ENCODE measurements at regions not wholly inside any gene's neighbourhood (a gene's known extent, or its start where the extent isn't known, plus 50 kb on each side); places are given as distances from the start of the nearest gene placed in this dataset.

DNA sequence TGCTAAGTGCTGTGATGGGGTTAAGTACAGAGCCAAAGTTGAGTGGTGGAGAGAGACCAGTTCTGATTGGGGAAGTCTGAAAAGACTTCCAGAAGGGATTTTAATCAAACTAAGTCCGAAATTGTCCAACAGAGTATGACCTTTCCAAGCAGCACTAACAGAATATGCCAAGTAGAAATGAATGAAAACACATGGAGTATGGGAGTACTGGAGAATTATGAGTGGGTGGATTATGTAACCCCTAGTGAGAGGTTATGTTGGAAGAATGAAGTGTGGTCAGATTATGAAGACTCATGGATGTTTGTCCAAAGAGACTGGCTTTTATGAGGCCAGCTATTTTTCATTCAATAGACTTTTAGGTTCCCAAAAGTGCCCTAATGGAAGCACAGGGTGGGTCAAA, 94.0 kb upstream of the PLEKHA5 start:
- Mint-ChIP-seq H3K9me3 (peaks cover 19 to 21% of the 10 kb centered on the region in 2 donors), H3K4me1 (no peaks in the 10 kb centered on the region), H3K27me3 (no peaks in the 10 kb centered on the region), H3K4me3 (no peak overlapping the region), H3K36me3 (no peaks in the 10 kb centered on the region), H3K27ac (no peak overlapping the region)
- DNase-seq (no peak), ATAC-seq (replicated peaks) (no peak)

DNA sequence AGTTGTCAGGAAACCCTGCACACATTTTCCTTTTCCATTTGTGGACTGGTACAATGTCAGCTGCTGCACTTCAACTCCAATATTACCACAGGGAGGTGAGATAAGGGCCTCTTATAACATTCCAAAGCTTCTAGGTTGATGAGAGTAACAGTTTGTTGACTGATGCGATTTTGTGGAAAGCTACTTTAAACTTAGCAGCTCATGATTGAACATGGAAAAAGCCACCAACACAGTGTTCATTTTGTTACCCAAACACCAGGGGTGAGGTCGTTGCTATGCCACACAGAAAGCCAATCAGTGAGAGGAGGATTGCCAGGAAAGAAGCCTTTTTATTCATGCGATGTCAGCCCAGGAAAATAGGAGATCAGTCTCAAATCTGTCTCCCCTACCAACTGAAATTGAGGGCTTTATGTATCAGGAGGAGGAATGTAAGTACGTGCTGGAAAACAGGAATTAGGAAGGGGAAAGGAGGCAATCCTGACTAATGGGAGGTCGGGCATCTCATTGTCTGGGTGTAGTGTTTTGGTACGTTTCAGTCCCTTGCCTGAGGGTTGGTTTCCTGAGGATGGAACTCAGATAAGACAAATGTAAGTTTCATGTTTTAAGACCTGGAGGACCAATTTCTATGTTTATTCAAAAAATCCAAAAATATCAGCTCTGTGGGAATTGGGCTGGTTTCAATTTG, 92.7 kb upstream of the PLEKHA5 start:
- Mint-ChIP-seq H3K27me3 (no peaks in the 10 kb centered on the region), H3K36me3 (no peaks in the 10 kb centered on the region), H3K27ac (no peak overlapping the region), H3K9me3 (peaks cover 19 to 21% of the 10 kb centered on the region in 2 donors), H3K4me1 (no peaks in the 10 kb centered on the region), H3K4me3 (no peak overlapping the region)
- ATAC-seq (replicated peaks): no peak
- DNase-seq: no peak

DNA sequence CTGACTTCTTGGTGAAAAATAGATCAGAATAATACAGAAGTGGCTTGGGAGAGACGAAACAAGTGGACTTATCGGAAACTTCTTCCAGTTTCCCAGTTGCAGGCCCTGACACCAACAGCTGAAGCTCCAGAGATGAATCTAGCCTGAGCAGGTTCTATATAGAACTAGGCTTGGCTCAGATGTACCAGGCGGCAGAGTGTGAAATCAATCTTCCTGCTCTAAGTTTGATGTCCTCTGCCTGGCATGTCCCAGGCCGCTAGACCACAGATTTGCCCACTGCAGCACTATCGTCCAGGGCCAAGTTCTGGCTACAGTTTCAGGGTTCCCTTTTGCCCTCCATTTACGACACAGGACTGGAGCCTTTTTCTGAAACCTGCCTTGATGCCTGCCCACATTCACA, 91.3 kb upstream of the PLEKHA5 start:
- Mint-ChIP-seq H3K27ac (no peak overlapping the region), H3K4me1 (no peaks in the 10 kb centered on the region), H3K9me3 (peaks cover 9 to 12% of the 10 kb centered on the region in 2 donors), H3K36me3 (no peaks in the 10 kb centered on the region), H3K27me3 (no peaks in the 10 kb centered on the region), H3K4me3 (no peak overlapping the region)
- DNase-seq (no peak), ATAC-seq (replicated peaks) (no peak)

DNA sequence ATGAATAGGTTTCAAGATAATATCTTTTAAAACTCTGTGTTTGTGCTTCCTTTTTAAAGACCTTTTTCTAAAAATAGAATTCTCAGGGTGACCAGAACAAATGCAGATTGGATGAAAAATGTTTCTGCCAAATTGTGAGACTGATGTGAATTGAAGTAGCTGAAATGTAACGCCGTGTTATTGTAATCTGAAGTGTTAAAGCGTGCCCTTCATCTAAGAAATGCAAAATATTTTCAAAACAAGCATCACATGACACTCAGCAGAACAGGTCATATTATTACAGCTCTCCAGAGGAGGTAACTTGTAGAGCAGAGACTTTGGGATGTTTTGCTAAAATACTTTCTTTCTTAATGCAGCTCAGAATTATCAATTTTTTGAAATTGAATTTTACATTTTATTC, 90.0 kb upstream of the PLEKHA5 start:
- no peak overlapping the region for H3K4me3 Mint-ChIP-seq
- H3K27me3 Mint-ChIP-seq: no peaks in the 10 kb centered on the region
- H3K27ac Mint-ChIP-seq: no peak overlapping the region
- DNase-seq: no peak
- H3K4me1 Mint-ChIP-seq: no peaks in the 10 kb centered on the region
- peaks cover 0 to 4% of the 10 kb centered on the region in 2 donors for H3K9me3 Mint-ChIP-seq
- no peaks in the 10 kb centered on the region for H3K36me3 Mint-ChIP-seq
- no peak for ATAC-seq (replicated peaks)

DNA sequence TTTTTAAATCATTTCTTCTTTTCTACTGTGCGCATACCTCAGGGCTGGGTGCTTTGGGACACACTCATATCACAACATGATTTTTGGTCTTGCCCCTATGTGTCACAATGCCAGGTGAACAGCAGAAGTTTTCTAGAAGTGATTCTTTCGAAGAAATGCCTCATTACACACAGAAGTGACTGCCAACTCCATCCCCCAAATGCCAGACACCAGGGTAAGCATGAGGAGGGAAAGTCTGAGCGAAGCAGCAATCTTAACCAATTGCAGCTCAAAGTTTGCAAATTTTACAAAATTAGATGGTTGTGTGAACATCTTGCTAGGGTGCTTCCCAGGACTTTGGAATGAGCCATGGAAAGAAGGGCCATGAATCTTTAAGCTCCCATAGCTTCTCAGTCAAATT, 87.3 kb upstream of the PLEKHA5 start:
- Mint-ChIP-seq H3K9me3 (peaks cover 0 to 4% of the 10 kb centered on the region in 2 donors), H3K36me3 (no peaks in the 10 kb centered on the region), H3K4me1 (no peaks in the 10 kb centered on the region), H3K27ac (no peak overlapping the region), H3K4me3 (no peak overlapping the region), H3K27me3 (no peaks in the 10 kb centered on the region)
- DNase-seq (no peak), ATAC-seq (replicated peaks) (no peak)

DNA sequence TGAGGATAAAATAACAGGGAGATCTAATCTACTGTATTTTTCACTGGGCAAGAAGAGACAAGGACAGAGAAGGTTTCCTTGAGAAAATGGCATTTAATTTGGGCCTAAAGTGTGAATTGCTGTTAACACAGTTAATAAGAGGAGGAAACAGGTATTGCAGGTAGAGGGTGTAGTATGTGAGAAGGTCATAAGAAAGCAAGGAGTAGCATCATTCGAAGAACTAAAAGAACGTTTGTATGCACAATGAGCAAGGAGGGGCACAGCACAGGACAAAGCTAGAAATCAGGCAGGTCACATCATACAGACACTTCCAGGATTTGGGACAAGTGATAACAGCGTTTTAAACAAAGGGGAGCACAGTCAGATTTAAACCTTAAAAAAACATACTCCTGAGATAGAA, 85.1 kb upstream of the PLEKHA5 start:
- DNase-seq (no peak), ATAC-seq (replicated peaks) (no peak)
- Mint-ChIP-seq H3K27me3 (no peaks in the 10 kb centered on the region), H3K9me3 (peaks cover 0 to 4% of the 10 kb centered on the region in 2 donors), H3K4me1 (no peaks in the 10 kb centered on the region), H3K27ac (no peak overlapping the region), H3K36me3 (no peaks in the 10 kb centered on the region), H3K4me3 (no peak overlapping the region)

DNA sequence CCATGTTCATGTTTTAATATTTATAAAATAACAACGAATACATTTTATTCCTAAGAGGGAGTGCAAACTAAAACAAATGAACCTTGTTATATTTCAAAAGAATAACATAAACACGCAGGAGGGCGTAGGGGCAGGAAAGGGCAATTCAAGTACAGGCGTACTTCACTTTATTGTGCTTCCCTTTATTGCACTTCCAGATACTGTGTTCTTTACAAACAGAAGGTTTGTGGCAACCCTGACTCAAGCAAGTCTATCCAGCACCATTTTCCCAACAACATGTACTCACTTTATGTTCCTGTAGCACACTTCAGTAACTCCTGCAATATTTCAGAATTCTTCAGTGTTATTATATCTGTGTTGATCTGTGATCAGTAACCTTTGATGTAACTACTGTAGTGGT, 84.6 kb upstream of the PLEKHA5 start:
- no peak for DNase-seq
- Mint-ChIP-seq H3K27ac (no peak overlapping the region), H3K4me1 (no peaks in the 10 kb centered on the region), H3K36me3 (no peaks in the 10 kb centered on the region), H3K9me3 (peaks cover 0 to 4% of the 10 kb centered on the region in 2 donors), H3K4me3 (no peak overlapping the region), H3K27me3 (no peaks in the 10 kb centered on the region)
- no peak for ATAC-seq (replicated peaks)

DNA sequence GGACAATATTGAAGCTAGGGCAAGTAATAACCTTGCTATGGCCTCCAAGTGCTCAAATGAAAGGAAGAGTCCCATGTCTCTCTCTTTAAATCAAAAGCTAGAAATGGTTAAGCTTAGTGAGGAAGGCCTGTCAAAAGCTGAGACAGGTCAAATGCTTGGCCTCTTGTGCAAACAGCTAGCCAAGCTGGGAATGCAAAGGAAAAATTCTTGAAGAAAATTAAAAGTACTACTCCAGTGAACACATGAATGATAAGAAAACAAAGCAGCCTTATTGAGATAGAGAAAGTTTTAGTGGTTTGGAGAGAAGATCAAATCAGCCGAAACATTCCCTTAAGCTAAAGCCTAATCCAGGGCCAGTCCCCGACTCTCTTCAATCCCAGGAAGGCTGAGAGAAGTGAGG, 84.1 kb upstream of the PLEKHA5 start:
- Mint-ChIP-seq H3K36me3 (no peaks in the 10 kb centered on the region), H3K4me1 (no peaks in the 10 kb centered on the region), H3K4me3 (no peak overlapping the region), H3K27me3 (no peaks in the 10 kb centered on the region), H3K27ac (no peak overlapping the region), H3K9me3 (peaks cover 0 to 4% of the 10 kb centered on the region in 2 donors)
- no peak for DNase-seq
- no peak for ATAC-seq (replicated peaks)

DNA sequence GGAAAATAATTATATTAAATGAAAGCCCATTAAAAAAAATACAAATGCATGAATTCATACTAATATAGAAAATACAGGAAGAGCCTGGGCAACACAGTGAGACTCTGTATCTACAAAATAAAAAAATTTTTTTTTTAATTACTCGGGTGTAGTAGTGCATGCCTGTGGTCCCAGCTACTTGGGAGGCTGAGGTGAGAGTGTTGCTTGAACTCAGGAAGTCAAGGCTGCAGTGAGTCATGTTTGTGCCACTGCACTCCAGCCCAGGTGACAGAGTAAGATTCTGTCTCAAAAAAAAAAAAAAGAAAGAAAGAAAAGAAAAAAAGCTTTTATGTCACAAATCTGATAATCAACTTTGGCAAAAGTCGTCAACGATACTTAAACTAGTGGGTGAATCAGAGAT, 80.6 kb upstream of the PLEKHA5 start:
- Mint-ChIP-seq H3K4me1 (no peaks in the 10 kb centered on the region), H3K9me3 (peaks cover 0 to 4% of the 10 kb centered on the region in 2 donors), H3K27me3 (no peaks in the 10 kb centered on the region), H3K27ac (no peak overlapping the region), H3K4me3 (no peak overlapping the region), H3K36me3 (no peaks in the 10 kb centered on the region)
- no peak for ATAC-seq (replicated peaks)
- no peak for DNase-seq

DNA sequence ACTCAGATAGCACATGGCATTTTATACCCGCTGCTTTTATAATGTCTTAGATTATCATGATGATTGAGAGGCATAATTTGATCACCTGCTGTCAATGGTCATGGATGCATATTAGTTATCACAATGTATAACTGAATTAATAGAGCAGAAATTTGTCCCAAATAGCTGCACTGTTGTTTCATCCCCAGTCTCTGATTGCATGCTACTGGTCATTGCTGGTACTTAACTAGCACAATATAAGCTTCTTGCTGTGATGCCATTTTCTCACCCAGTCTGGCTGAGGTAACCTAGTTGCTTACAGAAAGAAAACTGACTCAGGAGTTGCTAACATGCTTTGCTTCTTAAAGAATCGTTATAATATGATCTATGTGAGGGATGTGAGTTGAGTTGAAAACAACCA, 76.8 kb upstream of the PLEKHA5 start:
- H3K27ac Mint-ChIP-seq: no peak overlapping the region
- no peak overlapping the region for H3K4me3 Mint-ChIP-seq
- no peaks in the 10 kb centered on the region for H3K36me3 Mint-ChIP-seq

DNA sequence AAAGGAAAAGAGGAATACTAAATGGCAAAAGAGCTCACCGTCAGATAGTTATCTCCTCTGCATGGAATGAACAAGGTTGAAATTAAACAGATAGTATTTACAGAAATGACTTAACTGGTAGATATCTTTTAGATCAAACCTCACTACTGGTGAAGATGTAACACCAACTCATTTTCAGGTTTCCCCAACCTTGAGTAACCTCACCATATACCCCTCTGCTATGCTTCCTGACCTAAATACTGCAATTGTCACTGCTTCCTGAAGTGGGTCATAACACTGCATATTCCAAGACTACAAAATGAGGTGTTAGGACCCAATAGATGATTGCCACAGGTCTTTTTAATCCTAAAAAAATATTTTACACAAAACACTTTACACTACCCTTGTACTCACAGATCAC, 76.3 kb upstream of the PLEKHA5 start:
- H3K4me3 Mint-ChIP-seq: no peak overlapping the region
- no peaks in the 10 kb centered on the region for H3K36me3 Mint-ChIP-seq
- no peaks in the 10 kb centered on the region for H3K9me3 Mint-ChIP-seq
- no peaks in the 10 kb centered on the region for H3K27me3 Mint-ChIP-seq
- no peaks in the 10 kb centered on the region for H3K4me1 Mint-ChIP-seq
- DNase-seq (no peak), ATAC-seq (replicated peaks) (no peak)
- no peak overlapping the region for H3K27ac Mint-ChIP-seq

More for the DNA sequence above, 76.8 kb upstream of the PLEKHA5 start:
- ATAC-seq (replicated peaks) (no peak), DNase-seq (no peak)
- no peaks in the 10 kb centered on the region for H3K27me3 Mint-ChIP-seq
- H3K4me1 Mint-ChIP-seq: no peaks in the 10 kb centered on the region
- no peaks in the 10 kb centered on the region for H3K9me3 Mint-ChIP-seq

DNA sequence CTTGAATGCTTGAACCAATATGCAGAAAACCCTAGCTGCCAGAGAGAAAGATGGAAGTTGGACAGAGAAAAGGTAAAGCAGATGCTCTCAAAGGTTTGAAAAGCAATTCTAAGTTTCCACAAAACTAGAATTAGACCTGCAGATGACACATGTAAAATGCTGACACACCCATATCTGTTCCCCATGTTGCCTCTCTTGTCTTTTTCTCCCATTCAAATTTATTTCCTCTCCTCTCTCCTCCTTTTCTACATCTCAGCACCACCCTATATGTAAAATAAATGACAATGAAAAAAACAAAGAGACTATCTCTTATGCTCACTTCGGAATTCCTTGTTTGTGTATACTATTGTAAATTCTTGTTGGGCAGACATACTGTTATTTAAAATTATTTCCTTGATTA, 75.5 kb upstream of the PLEKHA5 start:
- no peaks in the 10 kb centered on the region for H3K4me1 Mint-ChIP-seq
- H3K27me3 Mint-ChIP-seq: no peaks in the 10 kb centered on the region
- no peaks in the 10 kb centered on the region for H3K9me3 Mint-ChIP-seq
- H3K36me3 Mint-ChIP-seq: no peaks in the 10 kb centered on the region
- DNase-seq (no peak), ATAC-seq (replicated peaks) (no peak)
- no peak overlapping the region for H3K27ac Mint-ChIP-seq
- no peak overlapping the region for H3K4me3 Mint-ChIP-seq

DNA sequence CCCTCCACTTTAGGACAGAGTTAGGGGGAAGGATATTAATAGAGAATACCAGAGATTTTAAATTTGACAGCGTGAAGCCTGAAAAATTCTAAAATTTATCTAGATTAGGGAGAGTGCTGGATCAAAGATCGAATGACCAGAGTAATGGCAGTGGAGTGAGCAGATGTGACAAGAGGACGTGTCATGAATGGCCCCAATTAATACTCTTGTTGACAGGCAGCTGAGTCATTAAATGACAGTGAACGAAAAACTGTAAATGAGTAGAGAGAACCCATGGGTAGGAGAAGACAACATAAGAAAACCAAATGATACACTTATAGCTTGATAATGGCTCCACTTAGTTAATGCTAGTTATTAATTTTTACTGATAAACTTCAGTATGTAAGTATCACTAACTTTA, 73.9 kb upstream of the PLEKHA5 start:
- H3K27ac Mint-ChIP-seq: no peak overlapping the region
- H3K36me3 Mint-ChIP-seq: no peaks in the 10 kb centered on the region
- no peaks in the 10 kb centered on the region for H3K27me3 Mint-ChIP-seq
- H3K4me3 Mint-ChIP-seq: no peak overlapping the region
- no peaks in the 10 kb centered on the region for H3K4me1 Mint-ChIP-seq
- ATAC-seq (replicated peaks): no peak
- no peak for DNase-seq
- no peaks in the 10 kb centered on the region for H3K9me3 Mint-ChIP-seq

DNA sequence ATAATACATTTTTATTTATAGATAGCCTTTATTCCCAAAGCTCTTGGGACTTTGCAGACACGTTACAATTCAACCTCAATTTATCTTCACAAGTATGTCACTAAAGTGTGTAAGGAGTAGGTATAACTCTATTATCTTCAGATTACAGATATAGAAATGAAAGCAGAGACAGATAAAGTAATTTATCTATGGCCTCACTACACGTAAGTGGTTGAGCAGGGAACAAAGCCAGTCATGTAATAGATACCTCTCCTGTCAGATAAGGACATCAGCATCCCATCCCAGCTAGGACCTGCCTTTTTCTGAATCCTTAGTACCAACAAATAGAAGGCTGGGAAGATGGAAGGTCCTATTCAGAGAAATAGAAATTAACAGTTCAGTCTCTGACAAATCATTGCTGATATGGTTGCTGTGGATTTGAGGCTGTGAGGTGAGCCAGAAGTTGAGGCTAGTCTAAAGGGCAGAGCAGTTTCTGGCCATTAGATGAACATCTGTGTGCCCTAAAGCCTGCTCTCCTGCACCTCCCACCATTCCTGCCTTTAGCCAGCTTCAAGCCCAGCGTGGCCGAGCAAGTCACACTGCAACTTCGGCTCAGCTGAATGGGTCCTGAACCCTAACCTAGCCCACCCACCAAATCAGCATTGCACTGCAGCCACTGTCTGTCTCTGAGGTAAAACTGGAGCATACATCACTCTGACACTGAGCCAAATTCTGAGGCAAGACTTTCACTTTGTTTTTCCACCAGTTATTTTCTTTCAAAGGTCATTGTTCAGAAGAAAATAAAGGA, 71.1 kb upstream of the PLEKHA5 start:
- DNase-seq (no peak), ATAC-seq (replicated peaks) (no peak)
- Mint-ChIP-seq H3K4me1 (no peaks in the 10 kb centered on the region), H3K9me3 (no peaks in the 10 kb centered on the region), H3K27ac (no peak overlapping the region), H3K27me3 (no peaks in the 10 kb centered on the region), H3K4me3 (no peak overlapping the region), H3K36me3 (no peaks in the 10 kb centered on the region)

DNA sequence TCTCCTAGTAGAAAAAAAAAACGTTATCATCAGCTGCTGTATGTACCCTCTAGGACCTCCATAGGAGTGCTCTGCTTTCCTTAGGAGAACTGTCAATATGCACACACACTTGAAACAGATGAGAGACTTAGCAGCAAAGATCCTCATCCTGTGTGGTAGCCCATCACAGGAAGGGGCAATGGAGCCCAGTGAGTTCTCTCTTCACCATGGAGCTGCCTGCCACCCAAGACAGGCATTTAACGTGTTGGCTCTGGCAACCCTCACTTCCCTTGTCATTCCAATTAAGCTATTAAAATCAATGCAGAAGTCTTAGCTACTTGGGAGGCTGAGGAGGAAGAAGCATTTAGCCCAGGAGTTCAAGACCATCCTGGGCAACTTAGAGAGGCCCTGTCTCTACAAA, 64.8 kb upstream of the PLEKHA5 start:
- DNase-seq (no peak), ATAC-seq (replicated peaks) (no peak)
- no peaks in the 10 kb centered on the region for H3K36me3 Mint-ChIP-seq
- H3K4me1 Mint-ChIP-seq: no peaks in the 10 kb centered on the region
- no peak overlapping the region for H3K4me3 Mint-ChIP-seq
- H3K27me3 Mint-ChIP-seq: no peaks in the 10 kb centered on the region
- H3K27ac Mint-ChIP-seq: no peak overlapping the region
- peaks cover 0 to 1% of the 10 kb centered on the region in 2 donors for H3K9me3 Mint-ChIP-seq

Data from stimulated activated naive B cell treated with anti-CD40 and anti-IgM and Interleukin-4, amounts not matched to agents 10 μg/mL and 1 μg/mL and 100 μg/mL, for 72 hours (primary cell).